Naive thymus-derived CD4-positive, alpha-beta T cell (primary cell): ENCODE measurements at regions not wholly inside any gene's neighbourhood (a gene's known extent, or its start where the extent isn't known, plus 50 kb on each side); places are given as distances from the start of the nearest gene placed in this dataset.

Source experiments
- ATAC-seq: fragments of 150-1000 bp; cut with Tn5 transposase; 2 replicates; pipeline ENCODE4 v1.10.0; 2021; ENCODE audit warnings: mild to moderate bottlenecking, moderate library complexity
- CTCF ChIA-PET: fragments of 350-600 bp; sonication (Branson Sonifier 250); formaldehyde crosslinking; loops from one replicate; lab custom pipeline; 2021; ENCODE audit warnings: antibody characterized with exemption; lab: Charles Lee
- POLR2A ChIA-PET: fragments of 350-600 bp; sonication (Branson Sonifier 250); formaldehyde crosslinking; loops from one replicate; lab custom pipeline; 2021; ENCODE audit warnings: antibody characterized with exemption, inconsistent platforms; lab: Charles Lee
- DNase-seq, 9 donors: peaks; one replicate each; pipeline versions ENCODE4 v3.0.0 to v3.0.0-alpha.2; 2020 to 2022; ENCODE audit warnings: mixed read lengths in 1 of 9
- H3K27ac ChIP-seq: one replicate; pipeline ENCODE4 v1.7.0; 2013; ENCODE audit warnings: mild to moderate bottlenecking, low read depth, low read length, moderate library complexity
- H3K27me3 ChIP-seq, 2 donors: one replicate each; pipeline ENCODE4 v1.7.0; 2013; ENCODE audit warnings: low read length in 2 of 2, mild to moderate bottlenecking in 2 of 2, moderate library complexity in 2 of 2; ENCODE audit not compliant: control insufficient read depth in 2 of 2, insufficient read depth in 2 of 2
- H3K36me3 ChIP-seq, 3 experiments: 1 replicate in 2 of 3; 2 replicates in 1 of 3; pipeline ENCODE4 v1.7.0; 2013; ENCODE audit warnings: low read length in 3 of 3, mild to moderate bottlenecking in 3 of 3, moderate library complexity in 1 of 3; ENCODE audit not compliant: insufficient read depth in 3 of 3, control insufficient read depth in 2 of 3
- H3K4me1 ChIP-seq, 2 donors: one replicate each; pipeline ENCODE4 v1.7.0; 2013; ENCODE audit warnings: low read length in 2 of 2, mild to moderate bottlenecking in 2 of 2, moderate library complexity in 1 of 2; ENCODE audit not compliant: control insufficient read depth in 2 of 2, insufficient read depth in 2 of 2
- H3K4me3 ChIP-seq: 2 replicates; pipeline ENCODE4 v1.7.0; 2013; ENCODE audit warnings: mild to moderate bottlenecking, low read length
- H3K9me3 ChIP-seq, 3 experiments: 1 replicate in 2 of 3; 2 replicates in 1 of 3; pipeline ENCODE4 v1.7.0; 2013; ENCODE audit warnings: low read length in 3 of 3; ENCODE audit not compliant: control insufficient read depth in 2 of 3
- H3K27ac Mint-ChIP-seq, 9 donors: one replicate each; pipeline ENCODE4 v1.8.0; 2020 to 2022; ENCODE audit warnings: mixed read lengths in 9 of 9, mild to moderate bottlenecking in 8 of 9, moderate library complexity in 5 of 9, inconsistent platforms in 2 of 9
- H3K27me3 Mint-ChIP-seq, 5 donors: one replicate each; pipeline ENCODE4 v1.8.0; 2021 to 2022; ENCODE audit warnings: mixed read lengths in 5 of 5, mild to moderate bottlenecking in 1 of 5
- H3K36me3 Mint-ChIP-seq, 5 donors: one replicate each; pipeline ENCODE4 v1.8.0; 2020 to 2022; ENCODE audit warnings: mixed read lengths in 5 of 5, mild to moderate bottlenecking in 3 of 5, inconsistent platforms in 1 of 5
- H3K4me1 Mint-ChIP-seq, 7 donors: one replicate each; pipeline ENCODE4 v1.8.0; 2020 to 2022; ENCODE audit warnings: mixed read lengths in 7 of 7, mild to moderate bottlenecking in 3 of 7, inconsistent platforms in 1 of 7
- H3K4me3 Mint-ChIP-seq, 10 donors: one replicate each; pipeline ENCODE4 v1.8.0; 2020 to 2022; ENCODE audit warnings: mild to moderate bottlenecking in 10 of 10, mixed read lengths in 10 of 10, moderate library complexity in 6 of 10, inconsistent platforms in 2 of 10
- H3K9me3 Mint-ChIP-seq, 11 donors: one replicate each; pipeline ENCODE4 v1.8.0; 2020 to 2022; ENCODE audit warnings: mixed read lengths in 11 of 11, mild to moderate bottlenecking in 4 of 11, inconsistent platforms in 1 of 11, moderate library complexity in 1 of 11
- intact Hi-C, 2 donors: fragments of 100-400 bp; cut with micrococcal nuclease; formaldehyde crosslinking; loops; one replicate each; pipeline ENCODE4 v1.15.1; 2023

DNA sequence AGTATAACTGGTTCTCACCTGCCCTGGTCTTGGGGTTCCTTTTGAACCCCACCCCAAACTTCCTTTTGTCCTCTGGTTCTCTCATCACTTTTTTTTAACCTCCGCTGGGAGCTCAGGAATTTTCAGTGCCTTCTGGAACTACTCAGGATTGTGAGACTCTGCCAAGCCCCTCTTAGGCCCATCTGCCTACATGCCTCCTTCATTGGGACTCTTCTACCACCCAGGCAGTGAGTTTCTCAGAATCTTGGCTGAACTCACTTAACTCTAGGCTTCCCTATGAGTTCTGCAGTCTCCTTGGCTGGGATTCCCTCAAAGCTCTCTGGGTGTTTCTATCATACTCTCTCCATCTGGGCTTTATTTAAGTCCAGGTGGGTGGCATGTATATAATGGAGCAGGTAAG, 86.3 kb downstream of the MDH1 start:
- Mint-ChIP-seq H3K4me3 (no peak overlapping the region), H3K36me3 (peaks cover 0 to 13% (median 0%) of the 10 kb centered on the region in 5 donors), H3K27me3 (peaks cover 15 to 36% (median 26%) of the 10 kb centered on the region in 5 donors), H3K4me1 (peaks cover 6 to 25% (median 23%) of the 10 kb centered on the region in 7 donors), H3K9me3 (peaks cover 0 to 14% (median 0%) of the 10 kb centered on the region in 11 donors), H3K27ac (no peak overlapping the region)
- Histone ChIP-seq H3K4me3 (no peak overlapping the region), H3K4me1 (peaks cover 0 to 5% of the 10 kb centered on the region in 2 donors), H3K27ac (no peak overlapping the region), H3K27me3 (no peaks in the 10 kb centered on the region), H3K9me3 (no peaks in the 10 kb centered on the region), H3K36me3 (no peaks in the 10 kb centered on the region)
- ChIA-PET POLR2A (interaction anchor here (0.7 kb wide), 1 partner anchor 362 kb away, joined by 4 read pairs; no protein-coding TSS in a partner anchor), CTCF (no interaction called here)
- DNase-seq (no peak), ATAC-seq (no peak)
- intact Hi-C loops, result no loop called here

DNA sequence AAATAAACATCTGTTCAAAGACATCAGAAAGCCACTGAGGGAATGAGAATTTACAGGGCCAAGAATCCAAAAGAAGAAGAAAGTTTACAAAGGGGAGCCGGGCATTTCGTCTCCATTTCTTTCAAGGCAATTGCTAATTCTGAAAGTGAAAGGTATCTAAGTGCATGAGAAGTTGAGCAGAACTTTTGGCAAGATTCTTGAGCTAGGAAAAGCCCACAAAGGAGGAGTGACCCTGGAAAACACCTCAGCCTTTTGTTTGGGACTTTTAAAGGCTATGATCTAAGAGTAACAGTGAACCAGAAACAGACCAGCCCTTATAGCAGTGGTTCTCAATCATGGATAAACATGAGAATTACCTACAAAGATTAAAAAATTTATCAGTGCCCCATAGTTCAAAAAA, 87.4 kb downstream of the MDH1 start:
- ATAC-seq (no peak), DNase-seq (no peak)
- H3K27ac ChIP-seq, result no peak overlapping the region
- ChIA-PET POLR2A (no interaction called here), CTCF (no interaction called here)
- H3K27me3 Mint-ChIP-seq, result peaks cover 6 to 29% (median 17%) of the 10 kb centered on the region in 5 donors
- H3K9me3 ChIP-seq, result no peaks in the 10 kb centered on the region
- H3K27me3 ChIP-seq, result no peaks in the 10 kb centered on the region
- peaks cover 0 to 13% (median 0%) of the 10 kb centered on the region in 5 donors for H3K36me3 Mint-ChIP-seq
- intact Hi-C loops, result no loop called here
- peaks cover 0 to 5% of the 10 kb centered on the region in 2 donors for H3K4me1 ChIP-seq
- H3K4me1 Mint-ChIP-seq, result peaks cover 6 to 25% (median 23%) of the 10 kb centered on the region in 7 donors
- no peak overlapping the region for H3K27ac Mint-ChIP-seq
- H3K9me3 Mint-ChIP-seq, result peaks cover 0 to 14% (median 0%) of the 10 kb centered on the region in 11 donors
- H3K4me3 ChIP-seq, result no peak overlapping the region
- H3K4me3 Mint-ChIP-seq, result peak overlapping the region in 4 of 10 donors; percentile 3 to 58 (median 42)
- no peaks in the 10 kb centered on the region for H3K36me3 ChIP-seq

DNA sequence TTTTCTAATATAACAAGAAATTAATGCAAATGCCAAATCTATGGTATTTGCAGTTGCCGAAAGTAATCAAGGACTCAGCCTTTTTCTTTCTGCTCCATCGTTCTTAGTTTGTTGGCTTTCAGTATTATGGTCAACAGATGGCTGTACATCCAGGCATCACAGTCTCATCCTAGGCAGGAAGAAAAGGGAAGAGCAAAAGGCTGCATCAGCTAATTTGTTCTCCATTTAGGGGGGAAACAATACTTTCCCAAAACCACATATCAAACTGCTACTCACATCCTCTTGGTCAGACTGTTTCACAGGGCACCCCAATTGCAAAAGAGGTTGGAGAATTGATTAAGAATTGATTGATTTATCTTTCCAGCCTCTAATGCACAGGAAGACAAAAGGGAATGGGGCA, 89.3 kb downstream of the MDH1 start:
- Mint-ChIP-seq H3K4me3 (no peak overlapping the region), H3K27ac (no peak overlapping the region), H3K36me3 (peaks cover 0 to 13% (median 0%) of the 10 kb centered on the region in 5 donors), H3K27me3 (peaks cover 0 to 26% (median 7%) of the 10 kb centered on the region in 5 donors), H3K9me3 (peaks cover 0 to 14% (median 0%) of the 10 kb centered on the region in 11 donors), H3K4me1 (peaks cover 6 to 25% (median 23%) of the 10 kb centered on the region in 7 donors)
- H3K4me1 ChIP-seq, result peaks cover 0 to 5% of the 10 kb centered on the region in 2 donors
- no peaks in the 10 kb centered on the region for H3K27me3 ChIP-seq
- ATAC-seq (no peak), DNase-seq (no peak)
- intact Hi-C loops, result no loop called here
- no peak overlapping the region for H3K27ac ChIP-seq
- ChIA-PET POLR2A (no interaction called here), CTCF (no interaction called here)
- no peak overlapping the region for H3K4me3 ChIP-seq
- H3K36me3 ChIP-seq, result no peaks in the 10 kb centered on the region
- H3K9me3 ChIP-seq, result no peaks in the 10 kb centered on the region

DNA sequence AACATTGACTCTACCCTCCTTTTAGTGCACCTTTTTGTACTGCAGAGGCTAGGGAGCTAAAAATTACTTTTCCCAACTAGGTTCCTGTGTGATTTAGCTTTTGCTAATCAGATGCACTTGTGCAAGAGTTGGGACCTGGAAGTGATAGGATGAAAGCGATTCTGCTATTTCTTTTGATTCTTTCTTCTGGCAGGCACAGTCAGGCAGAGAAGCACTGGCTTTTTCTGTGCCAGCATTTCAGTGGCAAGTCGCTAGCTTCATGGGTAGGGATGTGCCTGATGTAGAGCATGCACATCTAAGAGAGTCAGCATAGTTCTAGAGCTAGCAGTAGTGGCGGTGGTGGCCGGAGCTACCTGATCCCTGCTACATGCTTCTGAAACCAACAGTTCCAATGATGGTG, 89.8 kb downstream of the MDH1 start:
- Mint-ChIP-seq H3K4me1 (peaks cover 6 to 25% (median 23%) of the 10 kb centered on the region in 7 donors), H3K4me3 (no peak overlapping the region), H3K36me3 (peaks cover 0 to 13% (median 0%) of the 10 kb centered on the region in 5 donors), H3K9me3 (peaks cover 0 to 14% (median 0%) of the 10 kb centered on the region in 11 donors), H3K27ac (no peak overlapping the region), H3K27me3 (peaks cover 0 to 23% (median 5%) of the 10 kb centered on the region in 5 donors)
- intact Hi-C loops, result no loop called here
- Histone ChIP-seq H3K9me3 (no peaks in the 10 kb centered on the region), H3K4me1 (peaks cover 0 to 5% of the 10 kb centered on the region in 2 donors), H3K27me3 (no peaks in the 10 kb centered on the region), H3K4me3 (no peak overlapping the region), H3K27ac (no peak overlapping the region), H3K36me3 (no peaks in the 10 kb centered on the region)
- no peak for DNase-seq
- CTCF ChIA-PET, result no interaction called here
- POLR2A ChIA-PET, result no interaction called here
- ATAC-seq, result no peak

DNA sequence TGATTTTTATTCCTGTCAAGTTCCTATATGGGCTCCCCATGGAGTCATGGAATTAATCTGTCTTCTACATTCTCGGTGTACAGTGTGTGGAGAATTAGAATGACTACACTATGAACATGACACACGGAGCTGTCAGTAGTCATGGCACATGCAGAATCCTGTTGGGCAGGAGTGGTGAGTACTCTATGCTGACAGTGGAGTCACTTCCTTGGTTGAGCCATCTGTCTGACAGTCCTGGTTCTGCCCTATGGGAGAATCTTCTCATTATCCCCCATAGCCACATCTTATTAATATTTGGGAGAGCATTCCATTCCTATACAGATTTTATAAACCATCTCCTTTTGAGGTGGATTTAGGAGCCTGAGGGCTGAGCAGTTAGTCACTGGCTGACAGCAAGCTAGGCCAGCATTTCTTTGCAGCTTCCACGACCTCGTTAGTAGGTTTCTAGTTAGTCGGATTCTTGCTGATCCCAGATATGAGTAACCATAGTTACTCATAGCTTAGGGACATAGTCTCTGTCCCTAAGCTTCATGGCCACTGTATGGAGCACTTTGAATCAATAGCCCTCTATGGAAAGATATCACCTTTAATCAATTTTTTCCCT, 90.6 kb downstream of the MDH1 start:
- no peaks in the 10 kb centered on the region for H3K27me3 ChIP-seq
- peaks cover 6 to 25% (median 23%) of the 10 kb centered on the region in 7 donors for H3K4me1 Mint-ChIP-seq
- intact Hi-C loops, result no loop called here
- H3K9me3 Mint-ChIP-seq, result peaks cover 0 to 14% (median 0%) of the 10 kb centered on the region in 11 donors
- H3K36me3 Mint-ChIP-seq, result peaks cover 0 to 13% (median 0%) of the 10 kb centered on the region in 5 donors
- no peak overlapping the region for H3K4me3 Mint-ChIP-seq
- CTCF ChIA-PET, result no interaction called here
- no peak overlapping the region for H3K4me3 ChIP-seq
- POLR2A ChIA-PET, result no interaction called here
- DNase-seq (no peak), ATAC-seq (no peak)
- peaks cover 0 to 21% (median under 1%) of the 10 kb centered on the region in 5 donors for H3K27me3 Mint-ChIP-seq
- no peaks in the 10 kb centered on the region for H3K36me3 ChIP-seq
- H3K27ac Mint-ChIP-seq, result no peak overlapping the region
- no peaks in the 10 kb centered on the region for H3K9me3 ChIP-seq
- no peak overlapping the region for H3K27ac ChIP-seq
- H3K4me1 ChIP-seq, result peaks cover 0 to 5% of the 10 kb centered on the region in 2 donors

DNA sequence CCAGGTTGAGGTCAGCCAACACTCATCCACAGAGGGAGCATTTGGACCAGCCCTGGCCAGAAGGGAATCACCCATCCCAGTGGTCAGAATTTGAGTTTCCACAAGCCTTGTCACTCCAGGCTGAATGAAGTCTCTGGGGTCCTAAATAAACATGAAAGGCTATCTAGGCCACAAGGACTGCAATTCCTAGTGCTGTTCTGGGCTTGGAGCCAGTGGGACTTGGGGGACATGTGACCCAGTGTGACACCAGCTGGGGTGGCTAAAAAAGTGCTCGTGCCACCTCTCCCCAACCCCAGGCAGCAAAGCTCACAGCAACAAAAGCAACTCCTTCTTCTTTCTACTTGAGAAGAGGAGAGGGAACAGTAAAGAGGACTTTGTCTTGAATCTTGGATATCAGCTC, 91.7 kb downstream of the MDH1 start:
- Mint-ChIP-seq H3K4me1 (peaks cover 6 to 25% (median 23%) of the 10 kb centered on the region in 7 donors), H3K9me3 (peaks cover 0 to 14% (median 0%) of the 10 kb centered on the region in 11 donors), H3K27me3 (peaks cover 0 to 26% (median 0%) of the 10 kb centered on the region in 5 donors), H3K4me3 (no peak overlapping the region), H3K27ac (no peak overlapping the region), H3K36me3 (peaks cover 0 to 13% (median 0%) of the 10 kb centered on the region in 5 donors)
- ATAC-seq, result no peak
- DNase-seq, result no peak
- CTCF ChIA-PET, result no interaction called here
- Histone ChIP-seq H3K27ac (no peak overlapping the region), H3K27me3 (no peaks in the 10 kb centered on the region), H3K36me3 (no peaks in the 10 kb centered on the region), H3K4me3 (no peak overlapping the region), H3K4me1 (peaks cover 0 to 5% of the 10 kb centered on the region in 2 donors), H3K9me3 (no peaks in the 10 kb centered on the region)
- intact Hi-C loops, result no loop called here
- POLR2A ChIA-PET, result no interaction called here

DNA sequence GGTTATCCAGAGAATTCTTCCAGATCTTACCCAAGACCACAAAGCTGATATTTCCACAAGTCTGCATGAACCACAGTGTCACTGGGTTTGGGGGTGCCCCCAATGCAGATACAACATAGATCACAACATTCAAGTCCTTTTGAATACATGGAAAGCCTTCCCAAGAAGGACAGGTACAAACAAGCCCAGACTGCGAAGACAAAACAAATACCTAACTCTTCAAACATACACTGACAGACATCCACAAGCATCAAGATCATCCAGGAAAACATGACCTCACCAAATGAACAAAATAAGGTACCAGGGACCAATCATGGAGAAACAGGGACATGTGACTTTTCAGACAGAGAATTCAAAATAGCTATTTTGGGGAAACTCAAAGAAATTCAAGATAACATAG, 93.1 kb downstream of the MDH1 start:
- intact Hi-C loops, result no loop called here
- H3K27ac ChIP-seq, result no peak overlapping the region
- H3K36me3 ChIP-seq, result no peaks in the 10 kb centered on the region
- H3K4me1 ChIP-seq, result peaks cover 0 to under 1% of the 10 kb centered on the region in 2 donors
- H3K4me3 ChIP-seq, result no peak overlapping the region
- peaks cover 0 to 36% (median 0%) of the 10 kb centered on the region in 5 donors for H3K27me3 Mint-ChIP-seq
- POLR2A ChIA-PET, result no interaction called here
- DNase-seq (no peak), ATAC-seq (no peak)
- H3K36me3 Mint-ChIP-seq, result peaks cover 0 to 3% (median 0%) of the 10 kb centered on the region in 5 donors
- H3K27ac Mint-ChIP-seq, result no peak overlapping the region
- no peaks in the 10 kb centered on the region for H3K9me3 ChIP-seq
- CTCF ChIA-PET, result no interaction called here
- H3K9me3 Mint-ChIP-seq, result peaks cover 0 to 3% (median 0%) of the 10 kb centered on the region in 11 donors
- H3K27me3 ChIP-seq, result no peaks in the 10 kb centered on the region
- H3K4me1 Mint-ChIP-seq, result peaks cover 0 to 14% (median 12%) of the 10 kb centered on the region in 7 donors
- no peak overlapping the region for H3K4me3 Mint-ChIP-seq
